GM12892 (cell line): ENCODE measurements at regions not wholly inside any gene's neighbourhood (a gene's known extent, or its start where the extent isn't known, plus 50 kb on each side); places are given as distances from the start of the nearest gene placed in this dataset.
"Not testable (repeated sequence)": the region's sequence is repeated elsewhere in the genome, so short reads cannot be mapped to it uniquely, and the experiment has no call there.

ENCODE experiments used
- DNase-seq: peaks from one replicate; pipeline ENCODE4 v3.0.0; 2011; ENCODE audit not compliant: insufficient read length
- FAIRE-seq: peaks from 2 replicates; lab custom pipeline; 2011; peaks lifted over from hg19 to GRCh38; lab: Jason Lieb, UNC
- POLR2A ChIP-seq: IDR thresholded peaks from 2 replicates; pipeline ENCODE4 v1.6.1; 2011; ENCODE audit warnings: low read depth, low read length, control low read depth
- POLR2AphosphoS5 ChIP-seq: IDR thresholded peaks from 2 replicates; pipeline ENCODE4 v1.6.1; 2011; ENCODE audit warnings: low read depth, low read length, control low read depth
- TAF1 ChIP-seq: IDR thresholded peaks from 2 replicates; pipeline ENCODE4 v1.6.1; 2011; ENCODE audit warnings: low read depth, mild to moderate bottlenecking, control low read depth, low read length, borderline replicate concordance

DNA sequence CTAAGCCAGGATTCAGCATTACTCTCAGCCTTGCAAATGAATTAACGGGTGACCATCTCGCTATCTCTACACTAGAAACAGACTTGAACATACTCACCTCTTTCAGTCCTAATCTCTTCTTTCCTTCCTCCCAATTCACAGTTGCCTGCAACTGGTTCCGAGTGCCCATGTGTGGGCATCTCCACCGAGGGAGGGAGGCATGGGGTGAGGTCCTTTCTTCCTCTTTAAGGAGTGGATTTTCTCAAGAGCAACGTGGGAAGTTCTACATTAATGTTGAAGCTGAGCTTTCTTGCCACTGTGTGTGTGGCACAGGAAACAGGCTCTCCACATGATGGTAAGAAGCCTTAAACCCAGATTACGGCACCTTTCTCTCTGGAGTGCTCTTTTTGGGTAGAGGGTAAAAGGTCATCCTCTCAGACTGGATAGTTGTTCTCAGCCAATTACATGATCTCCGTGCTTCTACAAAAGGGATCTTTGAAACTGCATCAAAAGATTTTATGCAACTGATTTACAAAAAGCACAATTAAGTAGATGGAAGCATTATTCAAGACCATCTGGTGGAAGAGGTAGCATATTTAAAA lies 286.8 kb upstream of the NR2F2 start:
- TF ChIP-seq POLR2A (no peak), POLR2AphosphoS5 (no peak), TAF1 (no peak)
- FAIRE-seq (no peak), DNase-seq (no peak)

DNA sequence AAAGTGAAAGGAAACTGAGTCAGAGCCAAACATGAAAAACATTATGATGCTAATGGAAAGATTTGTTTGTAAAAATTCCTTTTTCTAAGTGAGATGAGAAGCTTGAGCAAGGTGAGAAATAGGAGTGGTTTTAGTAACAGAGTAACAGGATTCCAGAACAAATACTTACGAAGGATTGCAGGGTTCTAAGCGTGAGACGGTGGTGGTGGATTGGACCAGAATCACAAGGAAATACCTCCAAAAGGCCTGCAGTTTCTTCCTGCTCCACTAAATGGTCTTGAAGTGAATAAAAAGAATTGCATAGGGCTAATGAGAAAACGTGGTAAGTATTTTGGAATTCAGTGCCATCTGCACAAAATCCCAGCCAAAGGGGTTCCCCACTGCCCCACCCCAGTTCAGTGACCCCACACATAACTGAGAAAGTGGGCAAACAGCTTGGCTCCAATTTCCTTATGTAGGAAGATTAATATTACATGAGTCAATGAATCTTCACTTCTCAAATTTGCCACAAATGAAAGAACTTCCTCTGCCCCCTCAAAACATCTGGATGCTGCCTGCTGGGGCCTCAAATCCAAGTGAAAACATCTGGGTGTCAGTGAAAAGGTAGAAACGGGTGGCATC lies 283.8 kb upstream of the NR2F2 start:
- no peak for DNase-seq
- TF ChIP-seq TAF1 (no peak), POLR2A (no peak), POLR2AphosphoS5 (no peak)
- no peak for FAIRE-seq

- DNase-seq (no peak), FAIRE-seq (no peak)
- TF ChIP-seq POLR2A (no peak), POLR2AphosphoS5 (no peak), TAF1 (no peak)
Measured at GRCh38 chr15:96047255-96047931, 283.1 kb upstream of the NR2F2 start.

DNA sequence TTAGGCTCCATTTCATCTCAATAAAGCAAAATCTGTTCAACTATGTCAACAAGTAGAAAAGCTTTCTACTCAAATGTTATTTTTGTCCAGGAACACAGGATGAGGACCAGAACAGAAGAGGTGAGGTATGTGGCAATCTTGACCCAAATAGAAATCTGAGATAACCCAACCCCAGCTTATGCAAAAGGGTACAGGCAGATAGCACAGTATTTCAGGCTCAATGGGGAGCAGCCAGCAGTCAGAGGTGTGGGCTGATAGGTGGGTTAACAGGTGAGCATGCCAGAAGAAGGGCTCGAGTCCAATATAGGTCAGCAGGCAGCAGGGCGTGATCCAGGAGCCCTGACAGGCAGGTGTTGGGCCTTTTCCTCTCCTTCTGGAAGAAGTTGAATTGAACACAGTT lies 281.2 kb upstream of the NR2F2 start:
- FAIRE-seq, result no peak
- TF ChIP-seq TAF1, result no peak
- TF ChIP-seq POLR2AphosphoS5, result no peak
- TF ChIP-seq POLR2A, result no peak
- DNase-seq, result no peak

DNA sequence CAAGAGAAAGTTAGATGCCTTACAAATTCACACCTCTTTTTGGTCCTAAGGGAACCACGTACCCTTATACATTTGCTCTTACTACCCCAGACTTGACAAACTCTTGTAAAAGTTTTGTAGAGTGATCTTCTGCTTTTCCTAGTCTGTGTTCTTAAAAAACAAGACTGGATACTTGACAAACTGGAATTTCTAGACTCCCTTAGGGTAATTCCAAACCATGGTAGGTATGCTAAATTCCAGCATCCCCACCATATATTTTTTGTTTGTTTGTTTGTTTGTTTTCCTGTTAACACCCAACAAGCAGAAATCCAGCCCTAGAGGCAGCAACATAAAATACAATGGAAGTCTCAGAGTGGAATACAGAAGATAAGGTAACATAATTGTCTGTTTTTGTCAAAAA lies 280.7 kb upstream of the NR2F2 start:
- TF ChIP-seq TAF1 (no peak), POLR2A (no peak), POLR2AphosphoS5 (no peak)
- DNase-seq, result no peak
- no peak for FAIRE-seq

DNA sequence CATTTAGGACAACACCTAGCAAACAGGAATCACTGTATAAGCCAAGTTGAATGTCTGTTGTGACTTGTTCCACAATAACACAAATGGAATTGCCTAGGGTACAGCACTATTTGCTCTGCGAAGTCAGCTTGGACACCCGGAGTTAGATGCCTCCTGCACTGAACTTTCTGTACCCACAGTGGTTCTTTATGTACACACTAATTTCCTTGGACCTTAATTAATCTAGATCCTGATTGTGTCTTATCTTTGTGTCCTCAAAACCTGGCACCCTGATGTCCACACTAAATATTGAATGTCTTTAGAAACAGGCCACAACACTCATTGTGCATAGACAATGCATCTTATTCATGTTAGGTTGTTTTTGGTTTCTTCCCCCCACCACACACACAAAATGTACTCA lies 278.9 kb upstream of the NR2F2 start:
- DNase-seq, result no peak
- no peak for TF ChIP-seq POLR2AphosphoS5
- TF ChIP-seq TAF1, result no peak
- TF ChIP-seq POLR2A, result no peak
- FAIRE-seq, result no peak

GRCh38 chr15:96052154-96052553 lies 278.3 kb upstream of the NR2F2 start:
- TF ChIP-seq POLR2A, result no peak
- TF ChIP-seq TAF1, result no peak
- TF ChIP-seq POLR2AphosphoS5, result no peak
- DNase-seq (no peak), FAIRE-seq (no peak)

DNA sequence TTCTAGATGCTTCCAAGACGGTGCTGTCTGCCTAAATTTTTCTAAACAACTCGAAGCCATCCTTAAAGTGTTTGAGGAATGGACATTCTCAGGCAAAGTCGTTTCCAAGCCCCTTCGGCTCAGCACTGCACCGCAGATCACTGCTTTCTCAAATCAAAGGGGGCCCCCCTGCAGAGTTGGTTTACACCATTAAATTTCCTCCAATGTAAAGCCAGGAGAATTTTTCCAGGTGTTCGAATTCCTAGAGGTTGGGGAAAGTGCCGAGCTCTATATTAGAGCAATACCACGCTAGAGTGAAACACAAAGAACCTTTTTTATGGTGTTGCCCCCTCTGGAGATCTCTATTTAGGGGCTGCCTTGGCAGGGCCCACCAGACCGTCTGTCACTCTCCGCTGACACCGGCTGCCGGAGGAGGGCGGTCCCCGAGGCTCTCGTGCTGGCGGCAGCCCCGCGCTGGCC lies 277.9 kb upstream of the NR2F2 start:
- FAIRE-seq, result no peak
- TF ChIP-seq POLR2AphosphoS5, result no peak
- TF ChIP-seq POLR2A, result no peak
- no peak for TF ChIP-seq TAF1
- DNase-seq, result no peak

DNA sequence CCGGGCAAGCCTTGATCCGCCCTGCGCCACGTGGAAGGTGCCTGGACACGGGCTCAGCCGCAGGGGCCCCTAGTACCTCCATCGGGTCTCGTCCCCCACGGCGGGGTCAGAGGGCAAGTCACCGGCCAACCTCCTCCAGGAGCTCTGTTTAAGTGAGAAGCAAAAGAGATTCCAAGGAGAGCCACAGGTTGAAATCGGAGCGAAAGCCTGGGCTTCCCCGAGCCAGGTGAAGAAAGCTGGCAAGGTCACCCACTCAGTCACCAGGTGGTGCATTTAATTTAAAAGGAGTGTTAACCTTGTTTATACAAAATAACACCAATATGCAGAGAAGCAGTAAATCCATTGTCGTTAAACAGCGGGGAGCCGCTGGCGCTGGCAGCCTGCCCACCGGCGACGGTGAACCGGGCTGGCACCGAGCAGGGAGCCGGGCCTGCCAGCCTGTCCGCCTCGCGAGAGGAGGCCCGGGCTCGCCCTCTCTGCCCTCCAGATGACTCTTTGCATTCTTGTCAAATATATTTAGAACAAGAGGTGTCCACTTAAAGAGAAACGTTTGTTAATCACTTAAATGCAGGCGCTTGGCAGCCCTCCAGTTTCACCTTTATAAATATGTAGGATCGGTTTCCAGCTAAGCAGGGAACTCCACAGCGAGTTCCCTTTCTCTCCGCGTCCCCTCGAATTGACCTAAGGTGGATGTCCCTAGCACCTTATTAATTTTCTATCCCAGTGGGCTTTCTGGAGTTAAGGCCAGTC lies 277.3 kb upstream of the NR2F2 start:
- FAIRE-seq (no peak), DNase-seq (no peak)
- TF ChIP-seq POLR2A (no peak), POLR2AphosphoS5 (no peak), TAF1 (no peak)

DNA sequence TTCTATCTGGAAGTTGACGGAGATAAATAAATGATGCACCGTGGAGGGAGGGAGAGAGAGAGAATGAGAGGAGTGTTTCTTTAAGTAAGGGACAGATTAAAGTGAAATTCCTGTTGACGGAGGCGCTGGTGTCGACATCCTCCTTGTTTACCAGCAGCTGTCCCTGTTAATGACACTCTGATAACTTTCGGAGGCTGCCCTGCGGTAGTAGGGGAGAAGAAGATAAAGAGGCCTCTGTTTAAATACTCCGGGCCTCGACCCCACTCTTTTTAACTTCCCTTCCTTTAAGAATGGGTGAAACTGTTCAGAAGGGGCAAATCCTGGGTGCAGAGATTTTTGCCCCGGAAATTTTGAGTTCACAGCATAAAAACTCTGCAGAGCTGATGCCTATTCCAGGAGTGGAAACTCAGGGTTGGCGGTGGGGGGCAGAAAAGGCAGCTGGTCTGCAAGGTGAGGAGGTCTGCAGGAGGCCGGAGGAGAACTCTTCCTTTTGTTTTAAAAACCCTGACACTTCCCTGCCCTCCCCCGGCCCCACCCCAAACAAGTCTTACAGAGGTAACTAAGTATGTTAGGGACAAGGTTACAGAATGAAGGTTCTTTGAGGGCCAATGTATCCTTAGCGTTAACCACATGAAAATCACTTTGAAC lies 276.6 kb upstream of the NR2F2 start:
- FAIRE-seq (no peak), DNase-seq (no peak)
- TF ChIP-seq POLR2A (no peak), TAF1 (no peak), POLR2AphosphoS5 (no peak)

DNA sequence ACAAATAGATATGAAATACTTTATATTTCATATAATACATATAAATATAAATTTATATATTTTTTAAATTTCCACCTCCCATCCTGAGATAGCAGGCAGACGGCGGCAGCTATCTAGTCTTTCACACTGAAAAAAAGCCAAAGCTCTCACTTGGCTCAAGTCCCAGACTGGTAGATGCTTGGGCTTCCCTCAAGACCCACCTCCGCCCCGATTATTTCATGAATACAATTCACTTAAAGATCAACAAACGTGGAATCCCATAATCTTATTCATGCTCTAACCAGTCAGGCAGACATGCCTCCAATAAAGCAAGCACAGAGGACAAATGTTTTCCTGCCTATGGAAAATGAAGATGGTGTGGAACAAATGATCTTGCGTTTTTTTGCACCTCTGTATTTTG lies 275.9 kb upstream of the NR2F2 start:
- no peak for FAIRE-seq
- no peak for TF ChIP-seq POLR2A
- no peak for TF ChIP-seq POLR2AphosphoS5
- TF ChIP-seq TAF1, result no peak
- DNase-seq, result no peak

DNA sequence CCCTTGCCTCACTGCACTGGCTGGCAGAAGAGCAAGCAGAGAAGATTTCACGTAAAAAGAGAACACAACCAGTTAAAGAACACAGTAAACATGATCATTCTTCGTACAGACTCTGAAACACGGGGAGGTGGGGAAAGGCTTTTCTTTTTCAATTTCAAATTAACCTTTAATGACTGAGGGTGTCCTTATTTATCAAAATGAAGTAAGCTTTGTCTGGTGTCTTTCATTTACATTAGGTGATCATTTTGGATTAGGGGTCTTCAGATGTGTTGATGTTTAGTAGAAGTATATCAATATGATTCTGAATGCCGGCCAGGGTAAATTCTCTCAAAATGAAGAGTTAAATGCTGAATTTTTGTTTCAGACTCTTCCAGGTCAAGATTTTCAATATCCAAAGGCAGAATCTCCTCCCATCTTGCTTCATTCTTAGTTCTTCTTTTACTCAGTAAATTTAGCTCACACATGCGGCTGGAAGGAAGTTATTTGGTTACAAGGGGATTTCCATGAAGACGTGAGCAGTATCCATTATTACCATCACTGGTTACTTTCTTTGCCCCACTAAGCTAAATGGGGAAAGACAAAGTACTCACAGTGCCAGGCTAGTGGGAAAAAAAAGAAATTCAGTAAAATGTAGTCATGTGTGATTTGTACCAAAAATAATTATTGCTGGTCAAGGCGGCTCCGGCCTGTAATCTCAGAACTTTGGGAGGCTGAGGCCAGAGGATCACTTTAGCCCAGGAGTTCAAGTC lies 272.2 kb upstream of the NR2F2 start:
- TF ChIP-seq POLR2A, result no peak
- no peak for TF ChIP-seq TAF1
- TF ChIP-seq POLR2AphosphoS5, result no peak
- no peak for DNase-seq

DNA sequence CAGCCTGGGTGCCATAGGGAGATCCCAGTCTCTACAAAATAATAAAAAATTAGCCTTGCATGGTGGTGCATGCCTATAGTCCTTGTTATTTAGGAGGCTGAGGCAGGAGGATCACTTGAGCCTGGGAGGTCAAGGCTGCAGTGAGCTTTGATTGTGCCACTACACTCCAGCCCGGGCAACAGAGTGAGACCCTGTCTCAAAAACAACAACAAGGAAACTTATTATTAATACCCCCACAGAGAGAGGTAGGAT lies 271.7 kb upstream of the NR2F2 start:
- FAIRE-seq, DNase-seq: not testable (repeated sequence)

More for the DNA sequence above, 272.2 kb upstream of the NR2F2 start:
- peak; percentile 86 for FAIRE-seq

DNA sequence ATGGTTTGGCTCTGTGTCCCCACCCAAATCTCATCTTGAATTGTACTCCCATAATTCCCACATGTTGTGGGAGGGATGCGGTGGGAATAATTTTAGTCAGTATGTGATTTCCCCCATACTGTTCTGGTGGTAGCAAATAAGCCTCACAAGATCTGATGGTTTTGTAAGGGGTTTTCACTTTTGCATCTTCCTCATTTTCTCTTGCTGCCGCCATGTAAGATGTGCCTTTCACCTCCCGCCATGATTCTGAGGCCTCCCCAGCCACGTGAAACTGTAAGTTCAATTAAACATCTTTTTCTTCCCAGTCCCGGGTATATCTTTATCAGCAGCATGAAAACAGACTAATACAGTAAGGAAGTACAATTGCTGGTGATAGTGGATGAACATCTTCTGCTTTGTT lies 269.9 kb upstream of the NR2F2 start:
- not testable (repeated sequence) for FAIRE-seq, DNase-seq
